Frontal cortex (tissue), 3 donors: ENCODE measurements at regions not wholly inside any gene's neighbourhood (a gene's known extent, or its start where the extent isn't known, plus 50 kb on each side); places are given as distances from the start of the nearest gene placed in this dataset.
"Not testable (repeated sequence)": the region's sequence is repeated elsewhere in the genome, so short reads cannot be mapped to it uniquely, and the experiment has no call there.

Source experiments
- DNase-seq, 2 donors: peaks; one replicate each; pipeline ENCODE4 v3.0.0; 2012; ENCODE audit warnings: low spot score in 2 of 2
- FAIRE-seq: peaks from 2 replicates; lab custom pipeline; 2012; peaks lifted over from hg19 to GRCh38; lab: Jason Lieb, UNC
- donor health status: control.
- donor health status: control.
- donor health status: control.

DNA sequence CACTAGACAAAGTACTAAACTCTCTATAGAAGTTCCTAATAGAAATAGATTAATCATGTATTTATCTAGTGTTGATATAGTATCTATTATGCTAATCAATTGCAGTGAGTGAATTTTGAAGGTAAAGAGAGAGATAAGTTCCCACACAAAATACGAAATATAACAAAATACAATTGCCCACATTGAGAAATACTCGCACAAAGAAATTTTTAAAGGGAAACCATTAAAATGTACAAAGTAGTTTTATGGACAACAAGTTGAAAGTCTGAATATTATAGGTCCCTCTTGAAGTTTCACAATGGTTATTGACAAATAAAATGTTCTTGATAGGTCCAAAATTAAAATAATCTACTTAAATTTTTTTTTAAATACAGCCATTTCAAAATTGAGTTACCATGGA, 1031.1 kb downstream of the SORCS1 start:
- DNase-seq (no peak), FAIRE-seq (no peak)

DNA sequence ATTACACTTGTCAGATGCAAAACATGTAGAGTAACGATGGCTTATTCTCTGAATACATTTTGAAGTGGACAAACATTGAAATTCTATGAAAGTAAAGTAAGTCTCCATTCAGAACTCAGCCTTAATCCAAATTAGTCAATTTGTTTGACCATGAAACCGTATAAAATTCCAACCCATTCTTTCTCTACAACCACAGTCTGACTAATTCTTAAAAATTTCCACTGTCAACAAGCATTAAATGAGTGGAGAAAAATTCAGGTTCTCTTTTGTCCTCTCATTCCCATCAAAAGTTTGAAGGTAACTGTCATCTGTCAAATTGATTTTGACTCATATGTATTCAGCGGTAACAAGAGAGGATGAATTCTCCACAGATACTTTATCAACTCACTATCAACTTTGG, 1031.5 kb downstream of the SORCS1 start:
- no peak for DNase-seq
- FAIRE-seq, result no peak

DNA sequence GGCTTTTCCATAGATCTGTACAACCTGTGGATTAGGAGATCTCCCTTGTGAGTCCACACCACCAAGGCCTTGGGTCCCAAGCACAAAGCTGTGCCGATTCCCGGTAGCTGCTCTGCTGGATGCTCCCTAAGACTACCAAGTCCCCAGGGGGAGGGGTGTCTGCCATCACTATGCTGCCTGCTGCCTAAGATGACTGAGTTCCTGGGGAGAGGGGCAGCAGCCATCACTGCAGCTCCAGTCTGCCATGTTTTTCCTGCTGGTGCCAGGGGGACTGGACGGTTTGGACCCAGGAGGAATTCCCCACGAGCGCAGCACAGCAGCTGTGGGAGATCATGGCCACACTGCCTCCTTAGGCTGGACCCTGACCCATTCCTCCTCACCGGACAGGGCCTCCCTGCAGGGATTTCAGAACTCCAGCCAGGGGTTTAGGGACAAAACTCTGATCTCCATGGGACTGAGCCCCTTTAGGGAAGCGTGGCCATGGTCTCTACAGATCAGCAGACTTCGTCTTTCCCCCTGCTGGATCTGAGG, 1049.8 kb downstream of the SORCS1 start:
- DNase-seq, result no peak
- no peak for FAIRE-seq

DNA sequence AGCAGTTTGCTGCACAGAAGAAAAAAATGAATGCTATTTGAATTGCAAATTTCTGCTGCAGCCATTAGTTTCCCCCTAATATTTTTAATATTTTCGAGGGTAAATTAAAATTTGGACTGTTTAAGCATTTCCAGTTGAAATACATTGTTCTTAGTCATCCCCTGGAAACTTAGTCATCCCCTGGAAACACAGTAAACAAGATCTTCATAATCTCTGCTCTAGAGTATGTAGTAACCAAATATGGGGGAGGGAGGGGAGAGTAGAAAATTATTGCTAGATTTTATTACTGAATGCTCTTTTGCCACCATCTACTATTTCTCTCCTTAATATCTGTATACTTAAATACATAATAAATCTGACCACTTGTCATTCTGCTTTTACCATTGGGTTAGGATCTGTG, 1053.3 kb downstream of the SORCS1 start:
- FAIRE-seq, result no peak
- DNase-seq, result no peak

DNA sequence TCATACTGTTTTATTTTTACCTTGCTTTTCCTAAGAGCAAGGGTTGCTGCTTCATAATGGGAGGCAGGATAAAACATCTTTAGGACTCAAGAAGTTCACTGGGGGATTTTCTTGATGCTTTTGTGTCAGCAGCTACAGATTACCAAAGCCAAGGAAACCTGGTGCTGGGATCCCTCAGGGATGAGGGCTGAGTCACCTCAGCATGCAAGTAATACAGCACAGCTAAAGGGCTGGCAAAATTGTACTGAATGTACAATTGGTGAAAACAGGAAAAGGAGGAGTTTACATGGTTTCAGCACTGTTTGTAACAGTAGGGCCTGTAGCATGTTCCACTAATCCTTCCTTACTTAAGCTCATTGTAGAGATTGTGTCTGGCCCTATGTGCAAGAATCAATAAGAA, 1056.8 kb downstream of the SORCS1 start:
- no peak for DNase-seq
- no peak for FAIRE-seq

DNA sequence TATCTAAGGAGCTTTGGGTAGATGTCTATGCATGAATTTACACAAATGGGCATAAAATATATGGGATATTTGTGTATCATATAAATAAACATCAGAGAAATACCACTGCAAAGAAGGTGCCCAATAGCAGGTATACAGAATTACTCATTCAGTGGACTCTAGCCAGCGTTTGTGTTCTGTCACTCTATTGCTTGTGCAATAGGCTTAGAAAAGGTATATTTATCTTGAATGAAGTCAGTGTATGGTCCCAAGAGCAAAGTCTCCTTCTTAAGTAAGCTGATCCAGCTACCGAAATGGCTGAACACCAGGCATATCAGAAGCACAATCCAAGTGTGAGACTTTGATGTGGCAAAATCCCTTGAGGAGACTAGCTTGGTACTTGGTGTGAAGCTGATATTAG, 1058.4 kb downstream of the SORCS1 start:
- no peak for FAIRE-seq
- DNase-seq, result no peak

DNA sequence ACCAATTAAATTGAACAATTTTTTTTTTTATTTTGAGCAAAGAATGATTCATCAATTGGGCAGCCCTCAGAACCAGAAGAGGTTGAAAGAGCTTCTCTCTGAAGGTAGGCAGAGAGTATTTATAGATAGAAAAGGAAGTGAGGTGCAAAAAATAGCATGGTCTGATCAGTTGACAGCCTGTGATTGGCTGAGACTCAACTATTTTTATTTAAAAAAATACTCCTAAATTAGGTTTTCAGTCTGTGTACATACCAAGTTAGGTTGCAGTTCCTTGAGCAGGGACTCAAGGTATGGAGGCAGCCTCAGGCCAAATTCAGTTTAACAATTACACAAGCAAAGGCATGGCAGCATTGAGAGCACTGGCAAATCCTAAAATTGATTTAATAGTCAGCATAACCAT, 1074.7 kb downstream of the SORCS1 start:
- FAIRE-seq (no peak), DNase-seq (no peak)

DNA sequence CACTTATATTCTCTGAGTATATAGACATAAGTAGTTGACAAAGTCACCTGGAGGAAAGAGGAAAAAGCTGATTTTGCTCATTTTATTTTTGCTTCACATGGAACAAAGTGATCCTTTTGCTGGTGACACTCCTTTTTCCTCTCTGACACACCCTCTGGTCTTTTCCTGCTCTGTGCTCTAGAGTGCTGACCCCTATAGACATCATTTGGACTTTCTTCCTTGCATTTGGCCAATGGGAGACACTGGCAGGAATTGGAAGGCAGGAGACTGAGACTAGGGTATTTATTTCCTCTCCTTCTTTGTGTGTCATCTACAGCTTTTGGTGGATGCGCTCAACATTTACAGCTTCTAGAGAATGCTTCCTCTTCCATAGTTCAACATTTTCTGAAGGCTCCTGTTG, 1078.1 kb downstream of the SORCS1 start:
- FAIRE-seq (no peak), DNase-seq (no peak)

DNA sequence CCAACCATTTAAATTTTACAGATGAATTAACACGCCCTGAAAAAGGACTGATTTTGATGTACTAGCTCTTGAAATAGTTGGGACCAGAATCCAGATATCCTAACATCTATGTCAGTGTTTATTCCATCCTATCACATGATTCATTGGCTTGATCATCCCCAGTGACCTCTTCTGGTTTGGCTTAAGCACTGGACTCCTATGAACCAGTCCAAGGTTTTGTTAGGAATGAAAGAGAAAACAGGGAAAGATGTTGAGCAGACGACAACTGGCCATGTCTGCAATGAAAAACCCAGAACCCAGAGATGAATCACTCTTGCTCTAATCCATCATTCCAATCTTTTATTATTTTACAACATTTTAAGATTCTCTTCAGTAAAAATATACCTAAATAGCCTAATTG, 1080.9 kb downstream of the SORCS1 start:
- DNase-seq, result no peak
- FAIRE-seq, result no peak

DNA sequence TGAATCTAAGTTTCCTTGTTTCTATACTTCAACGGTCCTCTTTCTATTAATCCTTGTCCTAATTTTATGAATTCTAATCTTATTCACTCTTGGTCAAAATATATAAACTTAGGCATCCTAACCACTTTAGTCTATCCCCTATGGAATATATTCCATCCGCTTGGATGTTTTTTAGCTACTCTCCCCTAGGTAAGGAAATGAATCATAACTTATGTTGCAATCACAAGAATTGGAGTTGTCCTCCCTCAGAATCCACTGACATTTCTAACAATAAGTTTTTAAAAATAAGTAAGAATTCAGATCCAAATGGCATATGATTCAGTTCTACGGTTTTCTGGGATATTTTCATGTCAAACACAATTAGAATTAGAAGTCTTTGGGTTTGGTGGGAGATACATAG, 1081.6 kb downstream of the SORCS1 start:
- DNase-seq (no peak), FAIRE-seq (no peak)

DNA sequence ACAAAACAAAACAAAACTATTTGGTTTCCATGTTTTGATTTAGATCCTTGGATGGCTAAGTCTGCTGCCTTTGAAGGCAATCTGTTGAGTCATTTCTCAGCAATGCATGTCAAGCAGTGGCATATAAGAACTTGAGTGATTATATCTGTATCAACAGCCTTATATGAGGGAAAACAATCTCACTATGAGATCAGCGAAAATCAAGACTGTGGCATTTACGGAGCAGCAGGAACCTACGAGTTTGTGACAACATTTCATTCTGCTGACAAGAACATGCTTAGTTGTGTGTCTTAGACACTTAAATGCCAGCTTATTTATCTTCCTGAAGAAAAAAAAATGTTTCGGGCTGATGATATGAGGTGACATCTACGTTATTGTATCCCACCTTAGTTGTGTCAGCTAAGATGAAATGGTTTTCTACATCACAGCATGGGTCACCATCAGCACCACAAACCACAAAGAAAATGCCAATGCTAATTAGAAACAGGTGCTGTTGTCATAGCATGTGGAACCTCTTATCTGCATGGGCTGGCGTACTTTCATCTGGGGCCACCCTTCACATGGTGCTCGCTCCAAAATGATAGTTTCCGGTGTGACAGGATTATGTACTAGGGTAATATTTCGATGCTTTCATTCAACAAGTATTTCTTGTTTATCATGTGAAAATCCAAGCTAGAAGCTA, 1085.5 kb downstream of the SORCS1 start:
- DNase-seq, result no peak
- FAIRE-seq, result no peak

DNA sequence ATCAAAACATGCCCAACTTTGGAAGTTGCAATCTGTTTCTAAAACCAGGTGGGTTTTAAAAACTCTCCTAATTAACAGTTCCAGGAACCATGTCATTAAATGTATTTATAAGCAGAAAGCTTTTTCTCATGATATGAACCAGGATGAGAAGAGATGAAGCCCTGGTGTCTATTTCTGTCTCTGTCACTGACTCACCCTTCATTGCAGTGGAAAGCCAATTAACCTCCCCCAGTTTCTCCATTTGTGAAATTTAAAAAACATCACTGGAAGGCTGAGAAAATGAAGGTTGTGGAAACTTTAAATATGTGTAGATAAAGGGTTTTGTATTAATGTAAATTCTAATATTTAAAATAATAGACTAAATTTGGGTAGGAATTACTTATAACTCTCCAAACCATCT, 1088.0 kb downstream of the SORCS1 start:
- FAIRE-seq, result no peak

DNA sequence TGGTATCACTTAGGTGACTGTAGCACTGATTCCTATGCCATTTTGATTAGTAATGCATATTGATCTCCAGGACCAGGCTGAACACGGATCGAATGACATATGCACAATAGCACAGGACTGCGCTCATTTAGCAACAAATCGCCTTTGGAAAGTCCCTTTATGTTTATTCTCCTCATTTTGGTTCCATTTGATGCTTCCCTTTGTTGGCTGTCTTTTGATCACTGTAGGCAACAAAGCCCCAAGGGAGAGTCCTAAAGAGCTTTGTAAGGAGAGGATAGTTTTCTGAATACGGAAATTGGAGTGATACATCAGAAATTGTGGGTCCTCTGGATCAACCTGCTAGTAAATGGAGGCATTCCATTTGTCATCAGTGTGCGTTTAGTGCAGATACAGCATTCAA, 1111.4 kb downstream of the SORCS1 start:
- no peak for DNase-seq
- no peak for FAIRE-seq

More for the DNA sequence above, 1088.0 kb downstream of the SORCS1 start:
- no peak for DNase-seq

DNA sequence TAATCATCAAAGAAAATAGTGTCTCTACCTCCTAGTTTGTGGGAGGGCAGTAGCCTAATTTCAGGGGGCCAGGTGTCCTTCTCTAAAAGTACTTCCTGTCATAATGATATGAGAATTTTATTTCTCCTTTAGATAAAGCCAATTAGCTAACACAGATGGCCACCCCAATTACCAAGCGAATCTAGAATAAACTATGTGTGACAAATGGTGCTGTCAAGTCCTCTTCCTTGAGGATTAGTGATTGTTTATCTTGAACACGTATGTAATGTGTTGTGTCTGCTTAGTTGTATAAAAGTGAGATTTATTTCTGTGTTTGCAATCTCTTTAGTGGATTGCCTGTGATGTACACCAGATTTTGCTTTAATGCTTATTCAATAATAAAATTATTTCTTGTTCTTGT, 1120.0 kb downstream of the SORCS1 start:
- FAIRE-seq, result no peak
- DNase-seq, result no peak

DNA sequence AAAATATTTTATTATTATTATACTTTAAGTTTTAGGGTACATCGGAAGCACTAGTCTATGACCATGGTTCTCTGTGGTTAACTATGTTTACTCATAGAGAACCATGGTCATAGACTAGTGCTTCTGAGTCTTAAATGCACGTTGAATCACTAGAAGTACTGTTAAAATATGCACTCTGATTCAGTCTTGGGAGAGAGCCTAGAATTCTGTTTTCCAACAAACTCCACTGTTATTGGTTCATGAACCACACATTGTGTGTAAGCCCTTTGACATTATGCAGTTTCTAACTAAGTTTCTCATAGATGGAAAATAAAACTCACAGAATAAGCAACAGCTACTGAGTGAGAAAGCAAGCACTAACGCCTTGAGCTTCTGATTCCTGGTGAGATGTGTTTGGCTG, 1120.6 kb downstream of the SORCS1 start:
- FAIRE-seq, result no peak
- DNase-seq, result no peak

DNA sequence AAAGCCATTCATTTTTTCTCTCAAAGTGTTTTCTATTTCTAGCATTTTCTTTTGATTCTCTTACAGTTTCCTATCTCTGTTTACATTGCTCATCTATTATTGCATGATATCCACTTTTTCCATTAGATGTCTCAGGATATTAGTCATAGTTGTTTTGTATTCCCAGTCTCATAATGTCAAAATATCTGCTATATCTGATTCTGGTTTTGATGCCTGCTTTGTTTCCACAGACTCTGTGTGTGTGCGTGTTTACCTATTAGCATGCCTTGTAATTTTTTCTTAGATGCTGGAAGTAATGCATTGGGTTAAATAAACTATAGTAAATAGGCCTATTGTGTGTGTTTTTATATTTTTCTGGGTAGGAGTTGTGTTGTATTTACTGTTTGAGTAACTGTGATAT, 1126.3 kb downstream of the SORCS1 start:
- FAIRE-seq (no peak), DNase-seq (no peak)

DNA sequence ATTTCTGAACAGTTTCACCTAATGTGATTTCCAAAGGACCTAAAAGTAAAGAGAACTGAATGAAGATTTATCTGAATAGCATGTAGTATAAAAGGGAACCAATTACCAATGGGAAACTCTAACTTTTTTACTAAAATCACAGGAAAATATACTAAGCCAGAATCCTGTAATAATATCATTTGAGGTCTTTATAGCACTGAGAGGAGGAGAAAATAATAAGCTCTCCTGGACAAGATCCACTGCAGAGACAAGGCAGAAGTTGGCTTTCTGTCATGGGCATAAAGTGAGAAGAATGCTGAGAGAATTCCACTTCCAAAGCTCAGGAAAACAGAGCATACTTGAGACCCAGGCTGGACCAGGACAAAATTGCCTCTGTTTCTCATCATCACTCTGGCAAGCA, 1131.4 kb downstream of the SORCS1 start:
- DNase-seq (no peak), FAIRE-seq (no peak)

DNA sequence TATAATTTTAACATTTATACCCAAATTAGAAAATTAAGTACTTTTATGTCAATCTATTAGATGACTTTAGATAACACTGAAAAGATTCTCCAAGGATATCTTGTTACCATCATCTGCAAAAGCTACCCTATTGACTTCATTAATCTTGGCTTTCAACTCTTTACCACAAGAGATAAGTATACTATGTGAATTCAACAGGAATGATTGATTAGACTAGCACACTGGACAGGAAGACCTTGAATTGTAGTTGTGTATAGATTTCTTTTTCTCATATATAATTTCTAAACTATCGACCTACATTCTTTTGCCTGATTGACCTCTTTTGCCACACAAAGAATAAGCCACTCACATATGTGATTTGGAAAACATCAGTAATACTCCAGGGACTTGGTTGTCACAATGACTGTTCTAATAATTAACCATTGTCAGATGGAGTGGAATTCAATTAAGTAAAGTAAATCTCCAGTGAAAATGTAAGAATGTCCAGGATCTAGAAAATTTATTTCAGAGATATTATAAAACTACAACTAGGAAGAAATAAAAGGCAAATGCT, 1132.0 kb downstream of the SORCS1 start:
- FAIRE-seq (no peak), DNase-seq (no peak)

DNA sequence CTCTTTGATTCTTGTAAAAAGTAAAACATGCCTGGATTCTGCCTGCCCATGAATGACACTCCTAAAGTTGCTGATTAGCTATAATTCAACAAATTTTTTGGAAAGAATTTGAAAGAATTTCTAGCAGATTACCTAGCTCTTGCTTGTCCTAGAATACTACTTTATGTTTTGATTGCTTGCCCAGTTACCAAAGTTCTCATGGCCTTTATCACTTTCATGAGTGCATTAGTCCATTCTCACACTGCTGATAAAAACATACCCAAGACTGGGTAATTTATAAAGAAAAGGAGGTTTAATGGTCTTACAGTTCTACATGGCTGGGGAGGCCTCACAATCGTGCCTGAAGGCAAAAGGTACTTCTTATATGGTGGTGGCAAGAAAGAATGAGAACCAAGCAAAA, 1137.3 kb downstream of the SORCS1 start:
- DNase-seq (no peak), FAIRE-seq (no peak)

DNA sequence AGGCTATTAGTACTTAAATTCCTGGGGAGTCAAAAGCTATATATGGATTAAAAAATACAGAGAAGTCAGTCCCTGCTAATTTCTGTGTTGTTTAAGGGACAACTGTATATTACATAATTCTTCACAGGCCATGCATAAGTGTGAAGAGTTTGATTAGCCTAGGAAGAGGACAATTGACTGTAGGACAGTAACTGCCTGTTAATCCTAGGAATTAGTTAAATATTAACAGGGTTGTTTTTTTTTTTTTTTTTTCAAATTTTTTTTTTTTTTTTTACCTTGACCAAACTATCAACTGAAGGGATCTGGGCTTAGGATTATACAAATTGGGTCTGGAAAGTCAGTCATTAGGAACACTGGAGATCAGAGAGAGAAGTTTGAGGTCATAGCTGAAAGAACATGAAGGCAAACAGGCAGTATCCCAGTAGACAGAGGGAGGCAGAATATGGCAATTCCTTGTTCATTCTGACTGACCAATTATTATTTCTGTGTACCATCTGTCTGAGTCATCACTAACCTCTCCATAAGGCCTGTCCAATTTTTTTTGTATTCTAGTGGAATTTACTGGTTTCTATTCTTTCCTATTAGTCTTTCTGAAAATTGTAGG, 1139.2 kb downstream of the SORCS1 start:
- DNase-seq (no peak), FAIRE-seq (no peak)

DNA sequence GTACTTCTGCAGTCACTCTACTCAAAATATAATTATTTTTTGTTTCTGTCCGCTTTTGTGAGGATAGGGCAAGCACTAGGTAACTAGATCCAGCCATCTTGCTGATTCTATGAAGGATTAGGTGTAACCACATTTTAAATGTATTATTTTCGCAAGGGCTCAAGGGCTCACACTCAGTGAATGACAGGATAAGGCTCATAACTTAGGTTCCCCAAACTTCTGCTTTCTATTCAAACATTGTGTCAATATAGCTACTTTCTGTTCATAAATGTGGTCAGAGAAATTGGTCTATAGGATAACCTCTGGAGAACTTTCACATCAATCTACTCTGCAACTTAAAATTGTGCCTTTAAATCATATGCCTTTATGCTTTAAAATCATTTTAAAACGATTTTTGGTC, 1141.2 kb downstream of the SORCS1 start:
- no peak for FAIRE-seq
- DNase-seq, result no peak

DNA sequence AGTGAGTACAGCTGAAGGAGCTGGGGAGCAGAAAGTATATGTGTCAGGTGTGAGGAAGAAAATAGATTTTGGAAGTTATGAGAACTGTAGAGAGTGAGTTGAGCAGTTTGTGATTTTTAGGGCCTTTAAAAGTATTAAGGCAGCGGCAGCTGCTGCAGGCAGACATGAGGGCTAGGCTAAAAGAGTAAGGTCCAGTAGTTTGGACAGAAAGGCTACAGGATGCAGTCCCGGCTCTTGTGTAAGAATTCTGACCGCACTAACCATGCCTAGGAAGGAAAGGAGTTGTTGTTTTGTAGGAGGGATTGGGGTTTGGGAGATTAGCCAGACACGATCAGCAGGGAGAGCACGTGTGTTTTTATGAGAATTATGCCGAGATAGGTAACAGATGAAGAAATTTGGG, 1144.9 kb downstream of the SORCS1 start:
- FAIRE-seq, DNase-seq: not testable (repeated sequence)
